Adrenal gland (tissue), 9 donors: ENCODE measurements at regions not wholly inside any gene's neighbourhood (a gene's known extent, or its start where the extent isn't known, plus 50 kb on each side); places are given as distances from the start of the nearest gene placed in this dataset.

Experiments used
- DNase-seq, 7 donors: peaks; one replicate each; pipeline ENCODE4 v3.0.0-alpha.2; 2019 to 2020
- H3K27ac ChIP-seq, 5 donors: fragments of 200-600 bp; sonication (generic) in 4 of 5; 1 replicate in 3 of 5; 2 replicates in 2 of 5; pipeline versions ENCODE4 v1.5.1 to v1.8.0; 2016 to 2020; ENCODE audit warnings: mild to moderate bottlenecking in 1 of 5
- H3K27me3 ChIP-seq: fragments of 200-600 bp; 2 replicates; pipeline ENCODE4 v1.8.0; 2021
- H3K36me3 ChIP-seq, 2 donors: fragments of 200-600 bp; replicated peaks in 1 of 2; 1 replicate in 1 of 2; 2 replicates in 1 of 2; pipeline versions ENCODE4 v1.5.1 to v1.8.0; 2018 to 2022
- H3K4me1 ChIP-seq, 2 donors: fragments of 200-600 bp; replicated peaks in 1 of 2; 1 replicate in 1 of 2; 2 replicates in 1 of 2; pipeline versions ENCODE4 v1.5.1 to v1.8.0; 2018 to 2021
- H3K4me3 ChIP-seq, 4 donors: fragments of 200-600 bp; sonication (generic) in 3 of 4; one replicate each; pipeline ENCODE4 v1.5.1; 2016 to 2018
- H3K9me3 ChIP-seq, 3 donors: fragments of 200-600 bp; sonication (generic) in 1 of 3; replicated peaks in 1 of 3; 1 replicate in 2 of 3; 2 replicates in 1 of 3; pipeline versions ENCODE4 v1.5.1 to v1.8.0; 2016 to 2021
- POLR2A ChIP-seq, 2 donors: fragments of 450-650 bp; IDR thresholded peaks; one replicate each; pipeline ENCODE4 v1.6.1; 2017; ENCODE audit warnings: antibody characterized with exemption in 2 of 2, mild to moderate bottlenecking in 2 of 2, moderate library complexity in 1 of 2
- WGBS, 4 donors: extraction: QIAGEN DNeasy Blood & Tissue Kit in 2 of 4; methylation state at CpG; one replicate each; pipeline versions ENCODE4 v1.1.5 to v1.1.7; 2013 to 2017; 5-methylcytosine and 5-hydroxymethylcytosine counted together
- intact Hi-C, 2 donors: fragments of 100-400 bp; cut with DNase I; formaldehyde crosslinking; loops; one replicate each; pipeline versions ENCODE4 v1.14.1 to v1.15.0; 2022 to 2023
- TF ChIP-seq, protein P1 (sequence below), 6 experiments: fragments of 450-650 bp in 4 of 6; fragments of 200-600 bp in 2 of 6; sonication (generic) in 1 of 6; IDR thresholded peaks; 1 replicate in 5 of 6; 2 replicates in 1 of 6; pipeline versions ENCODE4 v1.5.1 to v1.8.0; 2016 to 2021; ENCODE audit warnings: antibody characterized with exemption in 6 of 6, mild to moderate bottlenecking in 2 of 6, moderate library complexity in 1 of 6
- donor health status: healthy with polysubstance abuse.
- donor health status: Bipolar disorder and iron deficiency.
- donor health status: DM: yes; HTN: yes; CAD: no.
- donor health status: DM: no; HTN: no; CAD: no.
- donor health status: DM: no; HTN: no; CAD: no.

DNA sequence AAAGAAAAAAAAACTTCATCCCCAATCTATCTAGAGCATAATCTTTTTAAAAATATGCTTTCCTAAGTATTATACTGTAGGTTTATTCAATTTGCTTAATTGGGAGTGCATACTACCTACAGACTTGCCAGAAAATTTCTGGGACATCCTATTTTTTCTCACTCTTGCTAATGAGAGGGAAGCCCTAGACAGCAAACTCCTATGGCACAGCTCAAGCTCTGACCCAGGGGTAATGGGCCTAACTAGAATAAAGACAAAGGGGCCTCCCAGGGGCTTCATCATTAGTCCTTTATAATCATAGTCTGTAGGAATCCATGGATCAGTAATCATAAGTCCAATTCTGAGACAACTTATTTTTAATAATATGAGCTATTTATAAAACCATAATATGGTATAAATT, 142.6 kb upstream of the ITGA4 start:
- no peak overlapping the region for H3K4me3 ChIP-seq
- no peaks in the 10 kb centered on the region for H3K36me3 ChIP-seq
- H3K4me1 ChIP-seq = no peaks in the 10 kb centered on the region
- no peak overlapping the region for H3K27ac ChIP-seq
- H3K27me3 ChIP-seq = no peaks in the 10 kb centered on the region
- TF ChIP-seq POLR2A (IDR thresholded peaks at IDR 0.05) = no peak
- TF ChIP-seq, protein P1, sequence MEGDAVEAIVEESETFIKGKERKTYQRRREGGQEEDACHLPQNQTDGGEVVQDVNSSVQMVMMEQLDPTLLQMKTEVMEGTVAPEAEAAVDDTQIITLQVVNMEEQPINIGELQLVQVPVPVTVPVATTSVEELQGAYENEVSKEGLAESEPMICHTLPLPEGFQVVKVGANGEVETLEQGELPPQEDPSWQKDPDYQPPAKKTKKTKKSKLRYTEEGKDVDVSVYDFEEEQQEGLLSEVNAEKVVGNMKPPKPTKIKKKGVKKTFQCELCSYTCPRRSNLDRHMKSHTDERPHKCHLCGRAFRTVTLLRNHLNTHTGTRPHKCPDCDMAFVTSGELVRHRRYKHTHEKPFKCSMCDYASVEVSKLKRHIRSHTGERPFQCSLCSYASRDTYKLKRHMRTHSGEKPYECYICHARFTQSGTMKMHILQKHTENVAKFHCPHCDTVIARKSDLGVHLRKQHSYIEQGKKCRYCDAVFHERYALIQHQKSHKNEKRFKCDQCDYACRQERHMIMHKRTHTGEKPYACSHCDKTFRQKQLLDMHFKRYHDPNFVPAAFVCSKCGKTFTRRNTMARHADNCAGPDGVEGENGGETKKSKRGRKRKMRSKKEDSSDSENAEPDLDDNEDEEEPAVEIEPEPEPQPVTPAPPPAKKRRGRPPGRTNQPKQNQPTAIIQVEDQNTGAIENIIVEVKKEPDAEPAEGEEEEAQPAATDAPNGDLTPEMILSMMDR (IDR thresholded peaks at IDR 0.05) = no peak
- no peaks in the 10 kb centered on the region for H3K9me3 ChIP-seq
- intact Hi-C loops = no loop called here
- DNase-seq = no peak

DNA sequence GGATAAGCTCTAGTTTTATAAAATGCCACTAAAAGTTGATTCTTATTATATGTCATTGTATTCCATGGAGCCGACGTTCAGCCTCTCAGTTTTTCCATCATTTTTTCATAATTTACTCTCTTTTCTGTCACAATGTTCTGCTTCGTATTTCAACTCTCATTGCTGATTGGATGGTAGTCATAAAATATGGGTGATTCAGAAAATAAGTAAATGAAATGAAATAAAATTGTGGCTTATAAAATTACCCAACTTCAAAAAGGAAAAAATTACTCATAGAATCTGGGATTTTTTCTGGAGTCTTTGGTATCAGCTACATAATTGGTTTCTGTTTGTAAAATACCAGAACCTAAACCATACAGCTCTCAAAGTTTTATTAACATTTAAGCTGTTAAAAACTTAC, 139.7 kb upstream of the ITGA4 start:
- Histone ChIP-seq H3K27ac (no peak overlapping the region), H3K9me3 (no peaks in the 10 kb centered on the region), H3K4me1 (no peaks in the 10 kb centered on the region), H3K36me3 (no peaks in the 10 kb centered on the region), H3K4me3 (no peak overlapping the region), H3K27me3 (no peaks in the 10 kb centered on the region)
- DNase-seq = no peak
- WGBS, 4 donors = 82 to 90% (median 89%) methylated on average over 3 of the region's 3 CpGs
- intact Hi-C loops = no loop called here
- TF ChIP-seq, protein P1 (IDR thresholded peaks at IDR 0.05) = no peak
- no peak for TF ChIP-seq POLR2A (IDR thresholded peaks at IDR 0.05)

DNA sequence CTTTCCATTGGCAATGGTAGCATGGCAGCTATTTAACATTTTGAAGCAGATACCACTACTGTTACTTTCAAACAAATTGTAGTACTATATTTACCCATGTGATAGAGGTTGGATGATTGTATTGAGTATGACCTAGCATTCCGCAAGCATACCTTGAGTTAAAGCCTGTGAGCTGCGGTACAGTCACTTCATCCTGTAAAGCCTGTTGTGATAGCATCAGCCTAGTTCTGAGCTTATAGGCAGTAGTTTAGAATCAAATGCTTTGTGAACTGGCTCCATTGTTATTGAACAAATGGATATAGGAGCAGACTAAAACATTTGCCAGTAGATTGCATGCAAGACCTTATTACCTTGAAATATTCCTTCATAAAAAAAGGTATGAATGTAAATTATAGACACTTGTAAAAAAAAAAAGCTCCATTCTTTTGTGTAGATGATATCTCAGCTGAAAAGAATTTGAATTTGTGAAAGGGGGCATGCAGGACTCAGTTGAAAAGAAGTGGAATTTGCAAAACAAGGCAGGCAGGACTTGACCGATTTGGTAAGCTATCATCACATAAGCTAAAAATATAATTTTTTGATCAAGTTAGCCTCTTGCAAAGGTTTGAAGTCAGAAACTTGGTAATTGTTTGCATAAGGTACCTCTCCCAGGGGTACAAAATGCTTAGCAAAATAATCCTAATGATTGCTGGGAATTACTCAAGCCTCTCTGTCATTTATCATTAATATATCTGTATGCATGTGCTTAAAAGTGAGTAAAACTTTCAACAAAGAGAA, 138.5 kb upstream of the ITGA4 start:
- Histone ChIP-seq H3K4me1 (no peaks in the 10 kb centered on the region), H3K9me3 (no peaks in the 10 kb centered on the region), H3K27ac (no peak overlapping the region), H3K27me3 (no peaks in the 10 kb centered on the region), H3K36me3 (no peaks in the 10 kb centered on the region), H3K4me3 (no peak overlapping the region)
- no peak for DNase-seq
- TF ChIP-seq, protein P1 (IDR thresholded peaks at IDR 0.05) = no peak
- no peak for TF ChIP-seq POLR2A (IDR thresholded peaks at IDR 0.05)
- WGBS, 4 donors = 83 to 95% (median 94%) methylated on average over 3 of the region's 3 CpGs
- intact Hi-C loops = no loop called here

DNA sequence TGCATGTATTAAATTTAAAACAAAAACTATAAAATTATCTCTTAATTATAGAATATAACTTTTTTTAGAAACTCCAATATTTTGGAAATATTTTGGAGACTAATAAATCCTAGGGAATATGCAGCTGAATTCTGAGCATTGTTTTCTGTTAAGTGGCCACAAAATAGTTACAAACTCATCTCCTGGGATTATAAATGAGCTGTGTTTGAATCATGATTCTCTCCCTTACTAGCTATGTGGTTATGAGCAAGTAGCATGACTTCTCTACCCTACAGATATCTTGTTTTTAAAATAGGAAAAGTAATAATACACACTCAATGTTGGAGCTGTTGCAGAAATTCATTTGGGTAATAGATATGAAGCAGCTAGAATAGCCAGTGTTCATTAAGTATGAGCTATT, 137.9 kb upstream of the ITGA4 start:
- TF ChIP-seq, protein P1 (IDR thresholded peaks at IDR 0.05) = no peak
- TF ChIP-seq POLR2A (IDR thresholded peaks at IDR 0.05) = no peak
- Histone ChIP-seq H3K4me1 (no peaks in the 10 kb centered on the region), H3K4me3 (no peak overlapping the region), H3K27ac (no peak overlapping the region), H3K36me3 (no peaks in the 10 kb centered on the region), H3K9me3 (no peaks in the 10 kb centered on the region), H3K27me3 (no peaks in the 10 kb centered on the region)
- DNase-seq = no peak
- intact Hi-C loops = no loop called here
